Activated CD4-positive, alpha-beta T cell treated with anti-CD3 and anti-CD28 coated beads for 1 hour (primary cell): ENCODE measurements at regions not wholly inside any gene's neighbourhood (a gene's known extent, or its start where the extent isn't known, plus 50 kb on each side); places are given as distances from the start of the nearest gene placed in this dataset.

ENCODE experiments used
- DNase-seq: peaks from one replicate; pipeline ENCODE4 v3.0.0-alpha.2; 2020

GRCh38 chr6:133583907-133584427 lies 304.9 kb upstream of the TCF21 start:
- DNase-seq, result no peak

GRCh38 chr6:133584823-133585222 lies 304.1 kb upstream of the TCF21 start:
- no peak for DNase-seq

DNA sequence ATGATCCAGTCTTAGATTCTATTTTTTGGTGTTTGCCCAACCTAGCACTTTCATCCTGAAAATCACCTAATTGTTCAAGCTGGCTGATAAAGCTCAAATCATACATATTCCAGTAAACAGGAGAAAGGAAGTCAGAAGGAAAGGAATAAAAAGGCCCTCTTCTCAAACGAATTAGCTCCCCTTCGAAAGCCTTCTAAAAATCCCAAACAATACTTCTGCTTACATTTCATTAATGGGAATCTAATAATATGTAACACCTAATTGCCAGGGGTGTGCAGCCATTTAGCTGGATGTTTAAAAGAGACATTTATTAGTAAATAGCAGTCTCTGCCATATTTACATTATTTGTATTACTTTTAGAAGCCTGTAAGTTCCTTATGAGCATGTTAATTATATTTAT lies 302.9 kb upstream of the TCF21 start:
- no peak for DNase-seq

DNA sequence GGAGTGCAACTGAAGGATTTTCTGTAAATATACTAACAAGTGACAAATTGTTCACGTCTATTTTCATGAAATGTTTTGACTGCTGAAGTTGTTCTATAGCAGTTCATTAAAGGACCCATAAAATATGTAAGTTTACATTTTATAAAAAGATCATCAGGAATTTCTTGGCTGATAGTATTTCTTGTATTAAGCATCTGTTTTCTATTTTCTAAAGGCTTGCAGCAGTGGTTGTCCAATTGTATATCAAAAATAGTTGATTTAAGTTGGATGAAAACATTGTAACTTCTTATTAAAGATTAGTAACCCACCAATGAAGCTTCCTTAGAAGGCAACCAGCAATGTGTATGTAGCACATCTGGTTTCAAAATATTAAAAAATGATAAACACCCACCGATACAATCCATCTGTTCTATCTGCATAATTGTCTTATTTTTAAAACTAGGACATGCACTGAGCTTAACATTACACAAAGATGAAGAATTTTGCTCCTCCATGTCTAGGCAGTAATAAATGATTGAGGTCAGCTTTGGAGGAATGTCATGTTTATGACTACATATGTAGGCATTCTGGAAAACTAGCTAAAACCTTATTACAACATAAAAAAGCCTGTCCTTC lies 301.3 kb upstream of the TCF21 start:
- DNase-seq, result no peak

DNA sequence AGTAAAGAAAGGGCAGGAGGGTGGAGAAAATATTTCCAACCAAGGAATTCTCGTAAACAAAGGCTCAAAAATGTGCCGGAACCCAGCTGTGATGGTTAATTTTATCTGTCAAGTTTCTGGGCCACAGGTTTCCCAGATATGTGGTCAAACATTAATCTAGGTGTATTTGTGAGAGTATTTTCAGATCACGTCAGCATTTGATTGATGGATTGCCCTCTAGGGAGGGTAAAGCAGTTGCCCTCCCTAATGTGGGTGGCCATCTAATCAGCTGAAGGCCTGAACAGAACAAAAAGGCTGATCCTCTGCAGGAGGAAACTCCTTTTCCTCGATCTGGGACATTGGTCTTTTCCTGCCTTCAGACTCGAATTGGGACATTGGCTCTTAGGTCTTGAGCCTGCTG lies 298.7 kb upstream of the TCF21 start:
- no peak for DNase-seq

GRCh38 chr6:133590814-133591213 lies 298.1 kb upstream of the TCF21 start:
- no peak for DNase-seq

GRCh38 chr6:133591275-133591674 lies 297.6 kb upstream of the TCF21 start:
- no peak for DNase-seq

DNA sequence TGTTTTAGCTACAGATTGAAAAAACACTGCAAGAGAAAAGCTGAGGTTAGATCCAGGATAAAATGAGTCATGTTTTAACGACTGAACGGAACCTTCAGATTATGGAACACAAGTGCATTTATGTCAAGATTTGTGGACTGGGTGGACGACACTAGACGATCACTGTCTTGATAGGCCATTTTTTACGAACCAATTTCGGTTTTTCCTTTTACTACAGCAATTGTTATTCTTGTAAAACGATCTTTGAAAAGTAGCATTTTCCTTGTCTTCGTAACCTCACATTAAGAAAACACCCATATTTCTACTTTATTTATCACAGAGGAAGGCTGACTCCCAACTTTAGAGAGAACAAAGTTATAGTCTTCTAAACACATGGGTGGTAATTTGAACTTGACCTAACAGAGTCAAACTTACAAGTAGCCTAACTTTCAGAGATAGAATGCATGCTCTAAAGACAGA lies 294.2 kb upstream of the TCF21 start:
- no peak for DNase-seq

DNA sequence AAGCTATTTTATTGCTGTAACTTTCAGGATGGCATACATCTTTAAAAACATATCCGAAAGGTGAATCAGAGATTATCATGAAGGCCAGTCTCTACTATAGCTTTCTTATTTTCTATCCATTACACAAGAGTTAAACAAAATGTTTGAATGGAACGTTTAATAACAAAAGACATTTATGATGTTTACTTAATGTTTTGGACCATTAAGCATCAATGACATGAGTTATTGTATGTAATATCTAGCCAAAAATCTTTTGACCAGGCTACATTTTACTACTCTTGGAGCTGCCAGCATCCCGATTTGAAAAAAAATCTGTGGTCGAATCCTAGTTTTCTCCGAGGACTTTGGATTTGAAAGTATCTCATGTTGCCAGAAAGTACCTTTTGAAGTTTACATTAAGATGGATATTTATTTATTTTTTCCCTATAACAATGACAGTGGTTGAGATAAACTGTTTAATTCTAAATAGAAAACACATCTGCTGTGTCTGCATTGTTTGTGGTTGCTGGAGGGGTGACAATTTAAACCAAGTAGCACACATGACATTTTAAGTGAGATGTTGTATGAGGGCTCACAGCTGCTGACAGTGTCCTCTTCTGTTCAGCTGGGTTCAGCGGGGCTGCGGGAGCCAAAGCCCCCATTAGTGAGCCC lies 293.7 kb upstream of the TCF21 start:
- no peak for DNase-seq

DNA sequence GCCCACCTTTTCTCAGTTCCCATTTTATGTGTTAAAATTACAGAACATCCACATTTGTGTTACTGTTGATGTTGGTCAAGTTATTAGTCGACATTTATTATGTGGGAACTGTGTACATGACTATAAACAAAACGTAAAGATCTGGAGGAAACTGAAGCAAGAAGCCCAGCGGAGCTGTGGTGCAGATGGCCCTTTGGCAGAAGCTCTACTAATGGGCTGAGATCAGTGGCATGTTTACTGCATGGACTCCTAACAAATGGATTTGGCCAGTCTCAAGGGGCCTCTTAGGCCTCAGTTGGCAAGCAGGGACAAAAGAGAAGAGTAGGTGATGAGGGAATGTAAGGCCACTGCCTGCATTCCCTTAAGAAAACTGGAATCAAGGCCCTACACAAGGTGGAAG lies 282.1 kb upstream of the TCF21 start:
- no peak for DNase-seq

DNA sequence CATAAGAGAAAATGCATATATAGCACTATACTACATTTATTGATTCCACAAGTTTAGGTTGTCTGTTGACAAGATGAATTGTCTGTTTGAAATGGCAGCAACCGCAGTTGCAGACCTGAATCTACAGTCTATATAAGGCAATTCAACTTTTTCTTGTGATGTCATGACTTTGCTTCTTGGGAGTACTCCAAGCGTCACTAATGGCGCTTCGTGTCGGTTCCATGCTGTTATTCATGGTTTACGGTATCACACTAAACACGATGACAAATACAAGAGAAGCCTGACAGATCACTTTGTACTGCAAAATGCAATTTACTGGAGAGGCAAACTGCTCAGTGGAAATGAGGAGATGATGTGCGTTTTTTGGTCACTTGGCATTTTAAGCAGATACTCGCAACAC lies 280.3 kb upstream of the TCF21 start:
- DNase-seq, result no peak

- DNase-seq, result no peak
Measured at GRCh38 chr6:133609415-133610226, 279.3 kb upstream of the TCF21 start.

- no peak for DNase-seq
Measured at GRCh38 chr6:133610227-133610840, 278.6 kb upstream of the TCF21 start.

DNA sequence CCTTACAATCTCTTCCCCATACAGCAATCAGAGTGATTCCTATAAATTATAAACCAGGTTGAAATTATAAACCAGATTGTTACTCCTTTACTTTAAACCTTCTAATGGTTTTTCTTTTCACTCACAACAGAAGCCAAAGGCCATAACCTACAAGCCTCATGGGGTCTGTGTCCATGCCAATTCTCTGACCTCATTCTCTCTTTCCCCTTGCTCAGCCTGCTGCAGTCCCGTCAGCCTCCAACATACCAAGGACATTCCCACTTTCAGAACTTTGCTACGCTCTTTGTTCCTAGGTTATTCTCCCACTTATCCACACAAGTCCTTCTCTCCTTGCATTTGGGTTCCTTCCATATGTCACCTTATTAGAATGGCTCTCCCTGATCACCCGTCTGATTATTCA lies 277.9 kb upstream of the TCF21 start:
- DNase-seq, result no peak

- DNase-seq, result no peak
Measured at GRCh38 chr6:133612459-133612858, 276.5 kb upstream of the TCF21 start.

DNA sequence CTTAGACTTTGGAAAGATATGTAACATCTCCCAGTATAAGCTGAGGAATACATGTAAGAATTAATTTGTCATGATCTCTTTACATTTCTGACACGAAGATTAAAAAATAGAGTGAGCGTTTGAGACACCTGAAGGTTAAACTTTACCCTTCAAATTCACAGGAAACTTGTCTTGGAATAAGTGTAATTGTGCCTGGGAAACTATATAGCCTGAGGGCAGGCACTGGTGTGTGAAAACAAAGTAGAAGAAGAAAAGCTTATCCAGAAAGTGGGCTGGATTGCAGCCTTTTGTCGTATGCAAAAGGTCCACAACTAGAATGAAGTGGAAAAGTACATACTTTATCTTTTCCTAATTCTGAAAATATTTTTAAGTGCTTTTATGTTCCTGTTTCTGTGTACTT lies 275.7 kb upstream of the TCF21 start:
- no peak for DNase-seq

DNA sequence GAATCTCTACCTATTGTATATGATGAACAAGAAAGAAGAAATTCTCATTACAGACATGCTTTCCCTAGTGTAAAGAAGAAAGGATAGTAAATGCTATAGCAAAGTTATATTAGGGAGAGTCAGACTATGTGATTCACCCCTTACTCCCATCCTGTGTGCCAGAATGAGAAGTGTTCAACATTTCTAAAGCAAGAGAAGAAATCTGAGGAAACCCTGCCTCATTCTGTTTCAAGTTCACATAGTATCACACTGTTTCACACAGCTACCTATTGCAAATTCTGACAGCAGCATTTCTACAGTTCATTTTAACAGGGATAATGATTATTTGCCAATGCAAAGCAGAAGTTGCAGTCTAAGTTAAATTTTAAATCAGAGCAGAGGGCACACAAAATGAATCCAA lies 267.2 kb upstream of the TCF21 start:
- no peak for DNase-seq

DNA sequence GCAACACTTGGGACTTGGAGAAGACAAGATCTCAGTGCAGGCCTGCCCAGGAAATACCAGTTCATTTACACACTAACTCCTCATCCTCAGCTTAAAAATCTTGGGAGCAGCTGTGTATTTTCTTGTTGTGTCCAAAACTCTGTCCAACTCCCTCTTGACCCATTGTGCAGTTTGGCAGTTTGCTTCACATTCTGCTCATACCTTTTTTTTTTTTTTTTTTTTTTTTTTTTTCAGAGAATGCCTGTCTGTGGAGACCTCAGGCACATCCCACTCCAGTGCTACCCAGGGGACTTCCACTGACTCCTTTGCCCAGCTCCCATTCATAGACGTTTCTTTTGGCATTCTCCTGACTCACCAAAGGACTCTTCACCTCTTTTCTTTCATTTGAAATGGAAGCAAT lies 265.8 kb upstream of the TCF21 start:
- DNase-seq, result no peak

GRCh38 chr6:133623621-133624020 lies 265.3 kb upstream of the TCF21 start:
- DNase-seq, result no peak

DNA sequence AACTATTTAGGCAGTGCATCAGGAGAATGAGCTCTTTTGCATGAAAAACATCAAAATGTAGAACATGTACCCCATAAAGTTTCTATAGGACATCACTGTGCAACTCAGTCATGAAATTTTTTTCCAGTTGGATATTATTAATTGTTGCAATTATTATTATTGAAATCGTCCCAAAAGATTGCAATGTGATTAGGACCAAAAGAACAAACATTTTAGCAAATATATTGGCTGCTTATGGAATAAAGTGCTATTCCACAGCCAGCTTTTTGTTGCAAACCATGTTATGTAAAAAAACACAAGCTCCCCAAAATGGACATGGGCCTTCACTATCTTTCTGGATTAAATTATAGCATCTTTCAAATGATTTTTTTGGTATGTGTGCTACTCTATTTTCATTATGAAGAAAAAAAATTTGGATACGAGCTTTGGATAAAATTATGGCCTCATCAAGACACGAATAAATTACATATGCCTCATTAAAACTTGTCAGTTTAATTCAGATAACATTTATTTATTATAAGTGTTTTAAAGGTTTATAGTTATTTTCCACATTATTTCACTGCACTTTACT lies 262.7 kb upstream of the TCF21 start:
- DNase-seq, result no peak

- DNase-seq, result no peak
Measured at GRCh38 chr6:133629970-133630369, 258.9 kb upstream of the TCF21 start.

DNA sequence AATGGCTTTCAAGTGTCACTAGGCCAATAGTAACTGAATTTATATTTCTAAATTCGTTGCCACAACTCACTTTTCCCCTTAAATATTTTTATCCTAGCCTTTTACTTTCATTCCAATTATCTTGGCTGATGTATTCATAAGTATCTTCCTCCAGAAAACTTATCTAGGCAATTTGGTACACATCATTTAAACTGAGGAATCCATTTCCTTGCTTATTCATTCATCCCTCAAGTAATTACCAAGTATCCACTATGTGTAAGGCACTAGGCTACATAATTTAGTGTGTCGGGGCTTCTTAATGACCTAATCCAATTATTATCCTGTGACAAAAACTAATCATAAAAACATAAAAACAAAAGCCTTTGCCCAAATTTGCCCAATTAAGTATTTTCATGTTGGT lies 258.3 kb upstream of the TCF21 start:
- no peak for DNase-seq

DNA sequence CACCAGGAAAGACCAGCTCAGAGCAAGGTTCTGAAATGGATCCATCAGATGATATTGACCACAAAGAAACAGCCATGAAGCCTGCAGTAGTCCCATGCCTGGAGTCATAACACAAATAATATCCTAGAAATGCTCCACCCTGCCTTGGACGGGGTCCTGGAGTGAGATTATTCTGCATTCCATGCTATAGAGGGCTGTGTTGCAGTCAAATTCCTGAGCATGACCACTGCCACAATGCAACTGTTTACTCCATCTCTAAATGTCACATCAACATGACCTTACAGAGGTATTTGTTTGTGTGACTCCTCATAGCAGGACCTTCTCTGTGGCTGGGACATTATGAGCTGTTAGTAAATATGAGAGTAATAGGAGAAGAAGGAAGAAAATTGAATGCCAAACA lies 257.5 kb upstream of the TCF21 start:
- no peak for DNase-seq
